GM12878 (cell line): ENCODE measurements at regions not wholly inside any gene's neighbourhood (a gene's known extent, or its start where the extent isn't known, plus 50 kb on each side); places are given as distances from the start of the nearest gene placed in this dataset.

Experiments used
- CTCF ChIP-seq, 3 experiments: IDR thresholded peaks in 2 of 3; conservative IDR thresholded peaks in 1 of 3; 2 replicates each; pipeline ENCODE4 v1.5.1; 2011; ENCODE audit warnings: low read depth in 3 of 3, low read length in 3 of 3, mild to moderate bottlenecking in 3 of 3, control low read depth in 2 of 3, moderate library complexity in 2 of 3, inconsistent platforms in 1 of 3, mixed read lengths in 1 of 3; ENCODE audit not compliant: control insufficient read depth in 2 of 3, insufficient read depth in 1 of 3; ENCODE audit errors: extremely low read depth in 1 of 3
- EZH2 ChIP-seq: IDR thresholded peaks from 2 replicates; pipeline ENCODE4 v1.6.1; 2012; ENCODE audit warnings: low read depth, mild to moderate bottlenecking, control low read depth, inconsistent platforms, low read length, borderline replicate concordance; ENCODE audit not compliant: control insufficient read depth
- GABPA ChIP-seq: IDR thresholded peaks from 2 replicates; pipeline ENCODE4 v1.6.1; 2014; ENCODE audit warnings: antibody characterized with exemption, low read depth, mild to moderate bottlenecking, inconsistent platforms
- HDAC6 ChIP-seq: fragments of 200-600 bp; sonication (generic); IDR thresholded peaks from one replicate; pipeline ENCODE4 v1.8.0; 2017; ENCODE audit warnings: antibody characterized with exemption; ENCODE audit not compliant: unreplicated experiment
- NFIC ChIP-seq: IDR thresholded peaks from 2 replicates; pipeline ENCODE4 v1.6.1; 2012; ENCODE audit warnings: low read depth, mild to moderate bottlenecking, inconsistent platforms, low read length, moderate library complexity
- NR2C2 ChIP-seq: IDR thresholded peaks from 2 replicates; pipeline ENCODE4 v1.6.1; 2011; ENCODE audit warnings: borderline replicate concordance, low read depth; ENCODE audit not compliant: control insufficient read depth, insufficient read length
- POLR2A ChIP-seq: IDR thresholded peaks from 2 replicates; pipeline ENCODE4 v1.6.1; 2011; ENCODE audit warnings: low read depth, mild to moderate bottlenecking, low read length
- POU2F2 ChIP-seq: IDR thresholded peaks from 3 replicates; pipeline ENCODE4 v1.6.1; 2011; ENCODE audit warnings: low read depth, mild to moderate bottlenecking, low read length, borderline replicate concordance
- SMC3 ChIP-seq: IDR thresholded peaks from 2 replicates; pipeline ENCODE4 v1.6.1; 2011; ENCODE audit warnings: low read length, improper control_type of control experiment, borderline replicate concordance
- SREBF2 ChIP-seq: IDR thresholded peaks from 2 replicates; pipeline ENCODE4 v1.6.1; 2012; ENCODE audit warnings: mild to moderate bottlenecking, low read length
- TARDBP ChIP-seq: IDR thresholded peaks from 2 replicates; pipeline ENCODE4 v1.6.1; 2016; ENCODE audit warnings: borderline replicate concordance
- TF ChIP-seq, protein P1 (sequence below): fragments of 450-650 bp; IDR thresholded peaks from 2 replicates; pipeline ENCODE4 v1.6.1; 2016; ENCODE audit warnings: mild to moderate bottlenecking

DNA sequence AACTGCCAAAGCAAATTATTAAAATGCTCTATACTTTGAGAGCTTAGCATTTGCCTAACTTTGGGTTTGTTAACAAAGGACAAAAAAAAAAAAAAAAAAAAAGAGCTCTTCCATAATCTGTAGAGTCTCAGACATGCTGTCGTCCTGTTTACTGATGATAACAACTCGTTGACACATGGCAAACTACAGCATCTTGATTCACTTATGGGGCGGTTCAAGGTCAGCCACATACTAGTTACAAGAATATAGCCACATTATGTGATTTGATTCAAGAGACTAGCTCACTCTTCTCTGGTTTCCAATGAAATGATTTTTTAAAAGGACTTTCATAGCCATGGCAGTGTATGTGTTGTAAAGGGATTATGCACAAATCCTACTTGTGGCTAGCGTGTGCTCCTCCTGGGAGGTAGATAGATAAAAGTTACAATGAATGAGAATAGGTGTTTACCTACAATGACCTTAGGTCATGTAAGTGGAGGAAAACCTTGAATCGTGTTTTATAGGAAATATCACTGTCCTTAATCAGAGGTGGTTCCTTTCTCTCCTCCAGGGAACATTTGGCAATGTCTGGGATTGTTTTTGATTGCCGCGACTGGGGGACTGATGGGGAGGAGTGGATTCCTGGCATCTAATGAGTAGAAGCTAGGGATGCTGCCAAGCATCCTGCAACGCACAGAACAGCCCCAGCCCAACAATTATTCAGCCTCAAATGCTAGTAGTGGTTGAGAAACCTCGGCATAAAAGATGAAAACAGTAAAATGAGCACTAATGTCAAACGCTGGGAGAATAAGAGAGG lies 969.2 kb upstream of the SLC35B3 start:
- TF ChIP-seq CTCF (IDR thresholded peaks at IDR 0.05 in 2 of 3, conservative IDR thresholded peaks at IDR 0.05 in 1 of 3; ENCODE audit: control insufficient read depth in 2 of 3, extremely low read depth in 1 of 3, insufficient read depth in 1 of 3, low read depth in 3 of 3, low read length in 3 of 3) = no peak
- TF ChIP-seq, protein P1, sequence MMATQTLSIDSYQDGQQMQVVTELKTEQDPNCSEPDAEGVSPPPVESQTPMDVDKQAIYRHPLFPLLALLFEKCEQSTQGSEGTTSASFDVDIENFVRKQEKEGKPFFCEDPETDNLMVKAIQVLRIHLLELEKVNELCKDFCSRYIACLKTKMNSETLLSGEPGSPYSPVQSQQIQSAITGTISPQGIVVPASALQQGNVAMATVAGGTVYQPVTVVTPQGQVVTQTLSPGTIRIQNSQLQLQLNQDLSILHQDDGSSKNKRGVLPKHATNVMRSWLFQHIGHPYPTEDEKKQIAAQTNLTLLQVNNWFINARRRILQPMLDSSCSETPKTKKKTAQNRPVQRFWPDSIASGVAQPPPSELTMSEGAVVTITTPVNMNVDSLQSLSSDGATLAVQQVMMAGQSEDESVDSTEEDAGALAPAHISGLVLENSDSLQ = no peak
- no peak for TF ChIP-seq NR2C2
- TF ChIP-seq GABPA = no peak
- no peak for TF ChIP-seq SREBF2
- TF ChIP-seq HDAC6 = no peak
- TF ChIP-seq POLR2A = no peak
- no peak for TF ChIP-seq NFIC
- TF ChIP-seq TARDBP = no peak
- no peak for TF ChIP-seq EZH2
- no peak for TF ChIP-seq POU2F2
- no peak for TF ChIP-seq SMC3
